H9 (cell line): ENCODE measurements at regions not wholly inside any gene's neighbourhood (a gene's known extent, or its start where the extent isn't known, plus 50 kb on each side); places are given as distances from the start of the nearest gene placed in this dataset.

Experiments
- DNase-seq: peaks from one replicate; pipeline ENCODE4 v3.0.0-alpha.2; 2017
- H2AFZ ChIP-seq: one replicate; pipeline ENCODE4 v1.6.1; 2013; ENCODE audit warnings: mild to moderate bottlenecking, low read length, control low read depth, moderate library complexity
- H2AK5ac ChIP-seq: 2 replicates; pipeline ENCODE4 v1.6.1; 2013; ENCODE audit warnings: low read length, control low read depth, mixed read lengths; ENCODE audit not compliant: insufficient read length
- H2BK120ac ChIP-seq: one replicate; pipeline ENCODE4 v1.6.1; 2013; ENCODE audit warnings: low read depth, mild to moderate bottlenecking, low read length, control low read depth, inconsistent platforms; ENCODE audit not compliant: poor library complexity, severe bottlenecking
- H2BK12ac ChIP-seq: 2 replicates; pipeline ENCODE4 v1.6.1; 2013; ENCODE audit warnings: low read length, control low read depth, mixed read lengths, low read depth; ENCODE audit not compliant: insufficient read length
- H2BK15ac ChIP-seq: 2 replicates; pipeline ENCODE4 v1.6.1; 2013; ENCODE audit warnings: low read depth, low read length, control low read depth
- H2BK20ac ChIP-seq: one replicate; pipeline ENCODE4 v1.6.1; 2013; ENCODE audit warnings: low read depth, mild to moderate bottlenecking, low read length, control low read depth, inconsistent platforms; ENCODE audit not compliant: poor library complexity, severe bottlenecking
- H2BK5ac ChIP-seq: 2 replicates; pipeline ENCODE4 v1.6.1; 2013; ENCODE audit warnings: low read length, control low read depth, mixed read lengths; ENCODE audit not compliant: insufficient read length
- H3K14ac ChIP-seq: 2 replicates; pipeline ENCODE4 v1.6.1; 2013; ENCODE audit warnings: low read length, control low read depth; ENCODE audit not compliant: insufficient read depth
- H3K18ac ChIP-seq: 2 replicates; pipeline ENCODE4 v1.6.1; 2013; ENCODE audit warnings: low read depth, mild to moderate bottlenecking, mixed read lengths, low read length, control low read depth; ENCODE audit not compliant: insufficient read length
- H3K23ac ChIP-seq: 2 replicates; pipeline ENCODE4 v1.6.1; 2013; ENCODE audit warnings: low read length, control low read depth, mixed read lengths, low read depth; ENCODE audit not compliant: insufficient read length
- H3K23me2 ChIP-seq: 2 replicates; pipeline ENCODE4 v1.6.1; 2013; ENCODE audit warnings: low read depth, mild to moderate bottlenecking, mixed read lengths, low read length, control low read depth; ENCODE audit not compliant: insufficient read length, poor library complexity, severe bottlenecking
- H3K27ac ChIP-seq: 2 replicates; pipeline ENCODE4 v1.5.1; 2013; ENCODE audit warnings: low read length, control low read depth, mixed read lengths, low read depth; ENCODE audit not compliant: insufficient read length
- H3K27me3 ChIP-seq: 2 replicates; pipeline ENCODE4 v1.6.1; 2013; ENCODE audit warnings: low read length, control low read depth, inconsistent platforms; ENCODE audit not compliant: insufficient read depth
- H3K4ac ChIP-seq: 2 replicates; pipeline ENCODE4 v1.6.1; 2013; ENCODE audit warnings: low read depth, mild to moderate bottlenecking, control low read depth, inconsistent platforms, low read length, moderate library complexity
- H3K4me1 ChIP-seq: 2 replicates; pipeline ENCODE4 v1.6.1; 2013; ENCODE audit warnings: low read length, control low read depth, inconsistent platforms; ENCODE audit not compliant: insufficient read depth
- H3K4me2 ChIP-seq: 2 replicates; pipeline ENCODE4 v1.6.1; 2013; ENCODE audit warnings: low read length, control low read depth, mixed read lengths; ENCODE audit not compliant: insufficient read length, insufficient read depth
- H3K56ac ChIP-seq: 2 replicates; pipeline ENCODE4 v1.6.1; 2013; ENCODE audit warnings: low read depth, mild to moderate bottlenecking, mixed read lengths, low read length, control low read depth; ENCODE audit not compliant: insufficient read length
- H3K79me1 ChIP-seq: 2 replicates; pipeline ENCODE4 v1.6.1; 2013; ENCODE audit warnings: low read depth, mild to moderate bottlenecking, moderate library complexity, low read length, control low read depth, inconsistent platforms; ENCODE audit not compliant: insufficient read depth, poor library complexity, severe bottlenecking
- H3K79me2 ChIP-seq: 2 replicates; pipeline ENCODE4 v1.6.1; 2013; ENCODE audit warnings: low read length, control low read depth, inconsistent platforms; ENCODE audit not compliant: insufficient read depth
- H3K9ac ChIP-seq: 2 replicates; pipeline ENCODE4 v1.6.1; 2013; ENCODE audit warnings: low read length, control low read depth, mixed read lengths; ENCODE audit not compliant: insufficient read length; ENCODE audit errors: extremely low read depth
- H3K9me3 ChIP-seq: one replicate; pipeline ENCODE4 v1.6.1; 2013; ENCODE audit warnings: low read depth, low read length, inconsistent platforms; ENCODE audit not compliant: control insufficient read depth
- H3T11ph ChIP-seq: one replicate; pipeline ENCODE4 v1.6.1; 2013; ENCODE audit warnings: mild to moderate bottlenecking, low read length, control low read depth, inconsistent platforms
- H4K20me1 ChIP-seq: one replicate; pipeline ENCODE4 v1.6.1; 2013; ENCODE audit not compliant: control insufficient read depth, insufficient read length, insufficient read depth
- H4K5ac ChIP-seq: 2 replicates; pipeline ENCODE4 v1.6.1; 2013; ENCODE audit warnings: low read depth, mild to moderate bottlenecking, mixed read lengths, low read length, control low read depth; ENCODE audit not compliant: insufficient read length
- H4K8ac ChIP-seq: replicated peaks from 2 replicates; pipeline ENCODE4 v1.6.1; 2013; ENCODE audit warnings: low read length, control low read depth, mixed read lengths, low read depth; ENCODE audit not compliant: insufficient read length
- H4K91ac ChIP-seq: 2 replicates; pipeline ENCODE4 v1.6.1; 2013; ENCODE audit warnings: low read depth, mild to moderate bottlenecking, moderate library complexity, mixed read lengths, low read length, control low read depth; ENCODE audit not compliant: insufficient read length
- H3K27ac Mint-ChIP-seq, 3 experiments: 2 replicates in 2 of 3; 3 replicates in 1 of 3; pipeline ENCODE4 v1.8.0; 2020 to 2021; ENCODE audit warnings: mixed read lengths in 3 of 3, mild to moderate bottlenecking in 1 of 3, moderate library complexity in 1 of 3
- H3K27me3 Mint-ChIP-seq: 2 replicates; pipeline ENCODE4 v1.8.0; 2021; ENCODE audit warnings: low read depth, mild to moderate bottlenecking, moderate library complexity, mixed read lengths
- H3K36me3 Mint-ChIP-seq, 3 experiments: 2 replicates in 2 of 3; 3 replicates in 1 of 3; pipeline ENCODE4 v1.8.0; 2020 to 2021; ENCODE audit warnings: low read depth in 3 of 3, mixed read lengths in 3 of 3; ENCODE audit not compliant: insufficient read depth in 1 of 3
- H3K4me1 Mint-ChIP-seq, 2 experiments: 2 replicates each; pipeline ENCODE4 v1.8.0; 2020; ENCODE audit warnings: mixed read lengths in 2 of 2
- H3K4me3 Mint-ChIP-seq, 2 experiments: 2 replicates in 1 of 2; 3 replicates in 1 of 2; pipeline ENCODE4 v1.8.0; 2020 to 2021; ENCODE audit warnings: mild to moderate bottlenecking in 2 of 2, mixed read lengths in 2 of 2, moderate library complexity in 1 of 2
- H3K9me3 Mint-ChIP-seq, 2 experiments: 2 replicates in 1 of 2; 3 replicates in 1 of 2; pipeline ENCODE4 v1.8.0; 2020; ENCODE audit warnings: mild to moderate bottlenecking in 2 of 2, mixed read lengths in 2 of 2, moderate library complexity in 1 of 2
- CTCF ChIP-seq: fragments of 200-600 bp; sonication (generic); conservative IDR thresholded peaks from 3 replicates; pipeline ENCODE4 v1.8.0; 2021; ENCODE audit warnings: antibody characterized with exemption, mild to moderate bottlenecking
- WGBS: extraction: QIAGEN DNeasy Blood & Tissue Kit; methylation state at CpG from one replicate; pipeline ENCODE4 v1.1.7; 2013; ENCODE audit warnings: missing lambda C conversion rate, low lambda C conversion rate, mixed read lengths; ENCODE audit not compliant: insufficient read length; ENCODE audit errors: extremely low coverage; 5-methylcytosine and 5-hydroxymethylcytosine counted together

DNA sequence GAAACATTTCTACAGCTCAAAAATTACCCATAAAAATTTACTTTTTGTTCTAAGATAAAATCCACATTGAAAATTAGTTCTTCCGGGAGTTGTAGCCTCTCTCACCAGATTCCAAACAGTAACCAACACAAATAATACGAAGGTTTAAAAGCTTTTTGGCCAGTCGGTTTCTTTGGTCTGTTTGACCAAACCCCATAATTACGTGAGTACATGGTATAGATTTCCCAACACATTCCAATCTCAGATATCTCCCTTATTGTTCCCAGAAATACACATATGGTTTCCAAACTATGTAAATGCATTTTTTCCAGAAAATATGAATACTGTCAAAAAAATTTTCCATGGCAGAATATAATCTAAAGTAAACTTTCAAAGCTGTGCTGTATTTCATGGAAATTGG, 722.0 kb downstream of the KCNJ2 start:
- no peak overlapping the region for H2AK5ac ChIP-seq
- H3K14ac ChIP-seq = no peak overlapping the region
- no peak overlapping the region for H2BK15ac ChIP-seq
- H3K27me3 ChIP-seq = no peaks in the 10 kb centered on the region
- H3T11ph ChIP-seq = no peak overlapping the region
- H2BK5ac ChIP-seq = no peak overlapping the region
- no peaks in the 10 kb centered on the region for H3K4me1 ChIP-seq
- H3K27ac Mint-ChIP-seq = no peak overlapping the region
- no peaks in the 10 kb centered on the region for H3K9me3 ChIP-seq
- H2BK12ac ChIP-seq = no peak overlapping the region
- no peak overlapping the region for H3K56ac ChIP-seq
- no peak for DNase-seq
- no peak overlapping the region for H3K27ac ChIP-seq
- no peak overlapping the region for H4K91ac ChIP-seq
- no CpG with 5 or more reads among the region's 4 CpGs for WGBS
- H3K4me2 ChIP-seq = no peak overlapping the region
- peaks cover 0 to 15% (median 6%) of the 10 kb centered on the region in 3 experiments; a peak in 5 of 7 replicates for H3K36me3 Mint-ChIP-seq
- H3K18ac ChIP-seq = no peak overlapping the region
- H3K4ac ChIP-seq = no peak overlapping the region
- H3K4me1 Mint-ChIP-seq = no peaks in the 10 kb centered on the region
- H4K8ac ChIP-seq = no peak overlapping the region
- TF ChIP-seq CTCF = no peak
- no peak overlapping the region for H2BK20ac ChIP-seq
- no peak overlapping the region for H2BK120ac ChIP-seq
- no peaks in the 10 kb centered on the region for H4K20me1 ChIP-seq
- no peaks in the 10 kb centered on the region for H3K27me3 Mint-ChIP-seq
- no peak overlapping the region for H2AFZ ChIP-seq
- H3K9ac ChIP-seq = no peak overlapping the region
- H3K23ac ChIP-seq = no peak overlapping the region
- H3K79me2 ChIP-seq = no peaks in the 10 kb centered on the region
- no peaks in the 10 kb centered on the region for H3K79me1 ChIP-seq
- H3K23me2 ChIP-seq = no peaks in the 10 kb centered on the region
- H3K4me3 Mint-ChIP-seq = no peak overlapping the region
- no peak overlapping the region for H4K5ac ChIP-seq
- H3K9me3 Mint-ChIP-seq = peaks cover 2 to 7% of the 10 kb centered on the region in 2 experiments; a peak in 1 of 5 replicates
